ENCODE measurements at regions not wholly inside any gene's neighbourhood (a gene's known extent, or its start where the extent isn't known, plus 50 kb on each side); places are given as distances from the start of the nearest gene placed in this dataset.

DNA sequence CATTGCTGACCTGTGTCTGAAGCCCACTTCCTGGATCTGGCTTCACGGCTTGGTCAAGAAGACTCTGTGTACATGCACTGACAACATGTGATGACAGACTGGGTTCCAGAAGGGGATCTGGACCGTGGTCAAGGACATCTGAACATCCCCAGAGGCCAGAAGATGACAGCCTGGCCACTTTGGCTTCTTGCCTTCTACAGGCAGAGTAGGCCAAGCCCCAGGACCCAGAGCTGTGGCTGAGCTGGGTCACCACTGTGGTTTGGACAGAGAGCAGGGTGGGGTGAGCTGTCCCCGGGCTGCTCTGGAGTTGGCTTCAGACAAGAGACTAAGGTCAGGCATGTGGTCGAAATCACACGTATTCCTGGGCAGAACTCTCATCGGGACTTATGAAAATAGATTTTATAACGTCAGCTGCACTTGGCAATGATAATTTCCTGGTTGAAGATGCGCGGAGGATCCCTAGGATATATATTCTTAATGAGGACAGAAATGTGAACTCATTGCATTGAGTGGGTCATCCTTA lies 114.1 kb upstream of the FRMD4B start:
- H3K27ac Mint-ChIP-seq (ENCODE audit: unreplicated experiment), result no peak overlapping the region
- no peak overlapping the region for H3K4me3 Mint-ChIP-seq (ENCODE audit: low read depth, unreplicated experiment)
- BruUV-seq (replicated peaks), result no TSS peak
- intact Hi-C loops (cut with micrococcal nuclease; ENCODE audit: unreplicated experiment), result no loop called here
- no peaks in the 10 kb centered on the region for H3K9me3 Mint-ChIP-seq (ENCODE audit: low read depth, unreplicated experiment)
- H3K27me3 Mint-ChIP-seq (ENCODE audit: unreplicated experiment), result no peaks in the 10 kb centered on the region
- H3K36me3 Mint-ChIP-seq (ENCODE audit: insufficient read depth, unreplicated experiment), result no peaks in the 10 kb centered on the region
- CTCF ChIA-PET, result interaction anchor here (0.7 kb wide), 1 partner anchor 1208 kb away, joined by 3 read pairs; no protein-coding TSS in a partner anchor
- TF ChIP-seq, protein P1, sequence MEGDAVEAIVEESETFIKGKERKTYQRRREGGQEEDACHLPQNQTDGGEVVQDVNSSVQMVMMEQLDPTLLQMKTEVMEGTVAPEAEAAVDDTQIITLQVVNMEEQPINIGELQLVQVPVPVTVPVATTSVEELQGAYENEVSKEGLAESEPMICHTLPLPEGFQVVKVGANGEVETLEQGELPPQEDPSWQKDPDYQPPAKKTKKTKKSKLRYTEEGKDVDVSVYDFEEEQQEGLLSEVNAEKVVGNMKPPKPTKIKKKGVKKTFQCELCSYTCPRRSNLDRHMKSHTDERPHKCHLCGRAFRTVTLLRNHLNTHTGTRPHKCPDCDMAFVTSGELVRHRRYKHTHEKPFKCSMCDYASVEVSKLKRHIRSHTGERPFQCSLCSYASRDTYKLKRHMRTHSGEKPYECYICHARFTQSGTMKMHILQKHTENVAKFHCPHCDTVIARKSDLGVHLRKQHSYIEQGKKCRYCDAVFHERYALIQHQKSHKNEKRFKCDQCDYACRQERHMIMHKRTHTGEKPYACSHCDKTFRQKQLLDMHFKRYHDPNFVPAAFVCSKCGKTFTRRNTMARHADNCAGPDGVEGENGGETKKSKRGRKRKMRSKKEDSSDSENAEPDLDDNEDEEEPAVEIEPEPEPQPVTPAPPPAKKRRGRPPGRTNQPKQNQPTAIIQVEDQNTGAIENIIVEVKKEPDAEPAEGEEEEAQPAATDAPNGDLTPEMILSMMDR (IDR thresholded peaks at IDR 0.05; ENCODE audit: unreplicated experiment), result no peak
- no peak for DNase-seq
- H3K4me1 Mint-ChIP-seq (ENCODE audit: low read depth, unreplicated experiment), result no peaks in the 10 kb centered on the region

DNA sequence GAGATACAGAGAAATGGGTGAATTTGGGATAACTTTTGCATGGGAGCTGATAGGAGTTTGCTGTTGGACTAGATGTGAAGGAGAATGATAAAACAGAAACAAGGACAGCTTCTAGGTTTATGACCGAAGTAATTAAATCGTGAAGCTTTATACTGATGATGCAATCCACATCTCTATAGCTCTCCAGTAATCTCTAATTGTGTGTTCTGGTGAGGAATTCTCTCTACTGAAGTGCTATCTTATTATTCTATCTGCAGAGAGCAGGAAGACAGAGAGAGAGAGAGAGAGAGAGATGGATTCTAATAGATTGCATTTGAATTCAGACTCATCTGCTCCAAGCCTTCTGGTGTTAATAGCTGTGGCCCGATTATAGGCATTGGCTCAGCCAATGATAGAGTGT lies 113.5 kb upstream of the FRMD4B start:
- CTCF ChIA-PET, result interaction anchor here (0.7 kb wide), 1 partner anchor 1208 kb away, joined by 3 read pairs; no protein-coding TSS in a partner anchor
- TF ChIP-seq, protein P1 (IDR thresholded peaks at IDR 0.05; ENCODE audit: unreplicated experiment), result no peak
- H3K9me3 Mint-ChIP-seq (ENCODE audit: low read depth, unreplicated experiment), result no peaks in the 10 kb centered on the region

DNA sequence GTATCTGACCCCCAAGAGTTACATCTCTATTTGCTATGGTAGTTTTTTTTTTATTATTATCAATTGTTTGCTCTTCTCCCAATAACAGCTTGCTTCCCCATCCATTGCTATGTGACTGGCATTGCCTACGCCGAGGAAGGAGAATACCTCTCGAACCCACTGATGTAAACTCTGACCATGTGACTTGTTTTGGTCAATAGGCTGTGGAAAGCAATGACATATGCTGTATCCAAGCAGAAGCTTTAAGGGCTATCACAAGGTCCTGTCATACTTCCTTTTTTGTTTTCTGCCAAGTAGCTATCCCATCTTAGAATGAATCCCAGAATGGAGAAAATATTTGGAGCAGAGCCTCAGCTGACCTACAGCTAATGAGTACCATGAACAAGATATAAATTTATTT lies 111.0 kb upstream of the FRMD4B start:
- no peaks in the 10 kb centered on the region for H3K27me3 Mint-ChIP-seq (ENCODE audit: unreplicated experiment)
- intact Hi-C loops (cut with micrococcal nuclease; ENCODE audit: unreplicated experiment), result no loop called here
- H3K36me3 Mint-ChIP-seq (ENCODE audit: insufficient read depth, unreplicated experiment), result no peaks in the 10 kb centered on the region
- H3K27ac Mint-ChIP-seq (ENCODE audit: unreplicated experiment), result no peak overlapping the region
- no peaks in the 10 kb centered on the region for H3K9me3 Mint-ChIP-seq (ENCODE audit: low read depth, unreplicated experiment)
- CTCF ChIA-PET, result no interaction called here
- TF ChIP-seq, protein P1 (IDR thresholded peaks at IDR 0.05; ENCODE audit: unreplicated experiment), result no peak
- no peak overlapping the region for H3K4me3 Mint-ChIP-seq (ENCODE audit: low read depth, unreplicated experiment)
- H3K4me1 Mint-ChIP-seq (ENCODE audit: low read depth, unreplicated experiment), result no peaks in the 10 kb centered on the region
- no peak for DNase-seq
- BruUV-seq (replicated peaks), result no TSS peak

More for the DNA sequence above, 113.5 kb upstream of the FRMD4B start:
- intact Hi-C loops (cut with micrococcal nuclease; ENCODE audit: unreplicated experiment), result no loop called here
- no peak for DNase-seq
- Mint-ChIP-seq H3K4me1 (ENCODE audit: low read depth, unreplicated experiment) (no peaks in the 10 kb centered on the region), H3K4me3 (ENCODE audit: low read depth, unreplicated experiment) (no peak overlapping the region), H3K27ac (ENCODE audit: unreplicated experiment) (no peak overlapping the region), H3K27me3 (ENCODE audit: unreplicated experiment) (no peaks in the 10 kb centered on the region), H3K36me3 (ENCODE audit: insufficient read depth, unreplicated experiment) (no peaks in the 10 kb centered on the region)
- BruUV-seq (replicated peaks), result no TSS peak

DNA sequence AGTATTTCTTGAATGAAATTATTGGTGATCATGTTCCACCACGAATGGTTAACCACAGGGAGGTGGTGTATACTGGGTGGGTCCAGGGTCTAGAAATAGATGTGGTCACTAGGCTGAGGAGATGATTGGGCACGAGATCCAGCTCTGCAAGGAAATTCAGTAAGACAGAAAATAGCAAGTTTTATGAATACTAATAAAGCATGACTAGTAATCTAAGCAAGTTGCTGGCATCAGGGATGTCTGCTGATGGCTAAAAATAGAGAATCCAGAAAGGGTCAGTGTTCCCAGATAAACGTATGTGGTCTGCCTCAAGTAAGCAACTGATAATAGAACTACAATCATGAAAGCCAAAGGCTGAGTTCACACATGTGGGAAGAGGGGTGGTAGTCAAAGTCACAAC lies 108.3 kb upstream of the FRMD4B start:
- Mint-ChIP-seq H3K27me3 (ENCODE audit: unreplicated experiment) (no peaks in the 10 kb centered on the region), H3K4me1 (ENCODE audit: low read depth, unreplicated experiment) (no peaks in the 10 kb centered on the region), H3K9me3 (ENCODE audit: low read depth, unreplicated experiment) (no peaks in the 10 kb centered on the region), H3K36me3 (ENCODE audit: insufficient read depth, unreplicated experiment) (no peaks in the 10 kb centered on the region), H3K27ac (ENCODE audit: unreplicated experiment) (no peak overlapping the region), H3K4me3 (ENCODE audit: low read depth, unreplicated experiment) (no peak overlapping the region)
- no TSS peak for BruUV-seq (replicated peaks)
- intact Hi-C loops (cut with micrococcal nuclease; ENCODE audit: unreplicated experiment), result no loop called here
- CTCF ChIA-PET, result no interaction called here
- TF ChIP-seq, protein P1 (IDR thresholded peaks at IDR 0.05; ENCODE audit: unreplicated experiment), result no peak
- DNase-seq, result no peak

Data from Calu3 (cell line).